GM12878 (cell line): ENCODE measurements at regions not wholly inside any gene's neighbourhood (a gene's known extent, or its start where the extent isn't known, plus 50 kb on each side); places are given as distances from the start of the nearest gene placed in this dataset.

ENCODE experiments used
- ATAC-seq: fragments of 200-7000 bp; cut with Tn5 transposase; 3 replicates; pipeline ENCODE4 v1.9.1; 2020; ENCODE audit warnings: mild to moderate bottlenecking, moderate library complexity
- BruUV-seq: library from RNA; stranded (reverse); fragments of 400-500 nt; replicated peaks from 2 replicates; lab custom pipeline; 2021; lab: Mats Ljungman, UMichigan
- CTCF ChIA-PET: fragments of 300-600 bp; sonication (Branson Sonifier 250); formaldehyde crosslinking; extraction: SDS; loops from one replicate; lab custom pipeline; 2021; ENCODE audit warnings: inconsistent platforms; lab: Yijun Ruan, JAX
- POLR2A ChIA-PET: fragments of 350-600 bp; formaldehyde crosslinking; extraction: SDS; loops from one replicate; lab custom pipeline; 2021; ENCODE audit warnings: inconsistent platforms; lab: Charles Lee
- RAD21 ChIA-PET: fragments of 300-600 bp; sonication (Branson Sonifier 250); formaldehyde crosslinking; loops from one replicate; lab custom pipeline; 2023; ENCODE audit warnings: antibody characterized with exemption; ENCODE audit not compliant: unreplicated experiment; lab: Charles Lee
- SMC1A ChIA-PET: fragments of 300-600 bp; sonication (Branson Sonifier 250); formaldehyde crosslinking; loops from one replicate; lab custom pipeline; 2023; ENCODE audit not compliant: unreplicated experiment, uncharacterized antibody; lab: Charles Lee
- DNase-seq: peaks from one replicate; pipeline ENCODE4 v3.0.0-alpha.2; 2011; ENCODE audit warnings: low read depth, low spot score
- FAIRE-seq: peaks from 3 replicates; lab custom pipeline; 2011; peaks lifted over from hg19 to GRCh38; lab: Jason Lieb, UNC
- H2AFZ ChIP-seq: 2 replicates; pipeline ENCODE4 v1.6.0; 2011; ENCODE audit warnings: low read depth, low read length, control low read depth; ENCODE audit not compliant: control insufficient read depth
- H3K27ac ChIP-seq: 2 replicates; pipeline ENCODE4 v1.5.1; 2011; ENCODE audit warnings: control low read depth; ENCODE audit not compliant: control insufficient read depth, insufficient read depth
- H3K27me3 ChIP-seq, 2 experiments: replicated peaks in 1 of 2; 2 replicates each; pipeline versions ENCODE4 v1.6.0 to v1.6.1; 2011; ENCODE audit warnings: low read length in 1 of 2; ENCODE audit not compliant: control insufficient read depth in 2 of 2, insufficient read depth in 2 of 2
- H3K36me3 ChIP-seq, 2 experiments: 2 replicates each; pipeline ENCODE4 v1.5.1; 2011; ENCODE audit warnings: low read length in 1 of 2; ENCODE audit not compliant: control insufficient read depth in 2 of 2, insufficient read depth in 2 of 2
- H3K4me1 ChIP-seq: 2 replicates; pipeline ENCODE4 v1.6.1; 2011; ENCODE audit warnings: mild to moderate bottlenecking, low read length, moderate library complexity, mixed read lengths; ENCODE audit not compliant: control insufficient read depth, insufficient read depth
- H3K4me2 ChIP-seq: 2 replicates; pipeline ENCODE4 v1.6.0; 2011; ENCODE audit warnings: control low read depth; ENCODE audit not compliant: control insufficient read depth, insufficient read depth
- H3K4me3 ChIP-seq: fragments of 200-600 bp; sonication (generic); 2 replicates; pipeline ENCODE4 v1.5.1; 2016
- H3K79me2 ChIP-seq: 2 replicates; pipeline ENCODE4 v1.6.0; 2011; ENCODE audit warnings: low read length; ENCODE audit not compliant: control insufficient read depth, insufficient read depth
- H3K9ac ChIP-seq: 2 replicates; pipeline ENCODE4 v1.8.0; 2011; ENCODE audit warnings: low read length, control low read depth, mixed read lengths; ENCODE audit not compliant: control insufficient read depth, insufficient read depth
- H3K9me3 ChIP-seq: replicated peaks from 3 replicates; pipeline ENCODE4 v1.5.1; 2011; ENCODE audit warnings: mild to moderate bottlenecking, low read length; ENCODE audit not compliant: control insufficient read depth, insufficient read depth
- H4K20me1 ChIP-seq: 2 replicates; pipeline ENCODE4 v1.6.0; 2011; ENCODE audit not compliant: control insufficient read depth, insufficient read depth
- BMI1 ChIP-seq: fragments of 450-650 bp; IDR thresholded peaks from 2 replicates; pipeline ENCODE4 v1.6.1; 2016; ENCODE audit warnings: mild to moderate bottlenecking, moderate library complexity, borderline replicate concordance
- CBX5 ChIP-seq: sonication (generic); IDR thresholded peaks from 2 replicates; pipeline ENCODE4 v1.6.1; 2016; ENCODE audit warnings: low read depth, moderate library complexity, mild to moderate bottlenecking, inconsistent platforms
- CHD1 ChIP-seq: IDR thresholded peaks from 2 replicates; pipeline ENCODE4 v1.6.1; 2012; ENCODE audit warnings: low read depth, low read length, improper control_type of control experiment
- CREM ChIP-seq: IDR thresholded peaks from 2 replicates; pipeline ENCODE4 v1.6.1; 2014; ENCODE audit warnings: antibody characterized with exemption, low read depth
- EZH2 ChIP-seq: IDR thresholded peaks from 2 replicates; pipeline ENCODE4 v1.6.1; 2012; ENCODE audit warnings: low read depth, mild to moderate bottlenecking, control low read depth, inconsistent platforms, low read length, borderline replicate concordance; ENCODE audit not compliant: control insufficient read depth
- FOS ChIP-seq: IDR thresholded peaks from 3 replicates; pipeline ENCODE4 v1.6.1; 2011; ENCODE audit warnings: borderline replicate concordance; ENCODE audit not compliant: insufficient read length; ENCODE audit errors: extremely low read depth
- GATAD2B ChIP-seq: fragments of 450-650 bp; conservative IDR thresholded peaks from 2 replicates; pipeline ENCODE4 v1.6.1; 2017; ENCODE audit warnings: low read depth, mild to moderate bottlenecking, moderate library complexity
- HDAC6 ChIP-seq: fragments of 200-600 bp; sonication (generic); IDR thresholded peaks from one replicate; pipeline ENCODE4 v1.8.0; 2017; ENCODE audit warnings: antibody characterized with exemption; ENCODE audit not compliant: unreplicated experiment
- MXI1 ChIP-seq: fragments of 150-350 bp; IDR thresholded peaks from 2 replicates; pipeline ENCODE4 v1.6.1; 2011; ENCODE audit warnings: low read depth, mild to moderate bottlenecking, inconsistent platforms, low read length, improper control_type of control experiment
- MYB ChIP-seq: fragments of 150-350 bp; IDR thresholded peaks from 2 replicates; pipeline ENCODE4 v1.6.1; 2014; ENCODE audit warnings: mild to moderate bottlenecking, low read depth, low read length, borderline replicate concordance
- NFYA ChIP-seq: IDR thresholded peaks from 2 replicates; pipeline ENCODE4 v1.6.1; 2011; ENCODE audit warnings: low read depth, mild to moderate bottlenecking, low read length, improper control_type of control experiment, borderline replicate concordance
- POLR2AphosphoS2 ChIP-seq: IDR thresholded peaks from 2 replicates; pipeline ENCODE4 v1.6.1; 2011; ENCODE audit warnings: low read depth, mild to moderate bottlenecking, low read length, improper control_type of control experiment, moderate library complexity
- RCOR1 ChIP-seq: conservative IDR thresholded peaks from 2 replicates; pipeline ENCODE4 v1.6.1; 2012; ENCODE audit warnings: low read depth, low read length, improper control_type of control experiment
- SMARCA5 ChIP-seq: fragments of 450-650 bp; IDR thresholded peaks from 2 replicates; pipeline ENCODE4 v1.6.1; 2017; ENCODE audit warnings: mild to moderate bottlenecking
- SPI1 ChIP-seq: IDR thresholded peaks from 2 replicates; pipeline ENCODE4 v1.6.1; 2011; ENCODE audit warnings: low read depth, mild to moderate bottlenecking, low read length, moderate library complexity, borderline replicate concordance; ENCODE audit not compliant: insufficient read depth
- SREBF1 ChIP-seq: IDR thresholded peaks from 2 replicates; pipeline ENCODE4 v1.6.1; 2012; ENCODE audit warnings: mild to moderate bottlenecking, low read length
- SREBF2 ChIP-seq: IDR thresholded peaks from 2 replicates; pipeline ENCODE4 v1.6.1; 2012; ENCODE audit warnings: mild to moderate bottlenecking, low read length
- TAF1 ChIP-seq: IDR thresholded peaks from 2 replicates; pipeline ENCODE4 v1.6.1; 2011; ENCODE audit warnings: mild to moderate bottlenecking, low read depth, low read length, borderline replicate concordance
- ZNF384 ChIP-seq: IDR thresholded peaks from 2 replicates; pipeline ENCODE4 v1.6.1; 2012; ENCODE audit warnings: low read depth, mild to moderate bottlenecking, low read length, improper control_type of control experiment, borderline replicate concordance
- WGBS: methylation state at CpG from one replicate; pipeline ENCODE4 v1.1.6; 2016; ENCODE audit warnings: low lambda C conversion rate; ENCODE audit not compliant: insufficient replicate concordance, insufficient coverage; ENCODE audit errors: missing lambda C conversion rate; 5-methylcytosine and 5-hydroxymethylcytosine counted together
- in situ Hi-C: fragments of 300-500 bp; cut with MboI; formaldehyde crosslinking; loops from 9 replicates; pipeline ENCODE4 v1.14.3; 2018; ENCODE audit warnings: mixed read lengths
- intact Hi-C: fragments of 100-400 bp; cut with micrococcal nuclease; formaldehyde crosslinking; loops from one replicate; pipeline ENCODE4 v1.14.2; 2022; ENCODE audit not compliant: unreplicated experiment
- TF ChIP-seq, protein P1 (sequence below): fragments of 450-650 bp; IDR thresholded peaks from 2 replicates; pipeline ENCODE4 v1.6.1; 2016; ENCODE audit warnings: mild to moderate bottlenecking

DNA sequence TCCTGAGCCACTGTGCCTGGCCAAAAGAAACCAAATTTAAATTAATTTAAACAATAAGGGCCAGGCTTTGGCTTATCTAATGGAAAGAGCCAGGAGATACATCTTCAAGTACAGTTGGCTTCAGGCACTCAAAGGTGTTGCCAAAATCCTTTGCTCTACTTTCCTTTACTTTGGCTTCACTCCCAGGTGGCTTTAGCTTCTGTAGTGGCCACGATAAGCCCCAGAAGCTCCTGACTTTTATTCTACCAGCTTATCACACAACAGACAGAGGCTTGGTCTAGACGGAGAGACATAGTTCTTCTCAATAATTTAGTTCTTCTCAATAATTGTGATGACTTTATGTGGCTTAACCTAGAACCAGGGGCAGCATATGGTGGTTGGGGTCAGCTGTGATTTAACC, 211.2 kb upstream of the LNX1 start:
- H3K79me2 ChIP-seq = no peaks in the 10 kb centered on the region
- SMC1A ChIA-PET = interaction anchor here (0.8 to 10.7 kb wide), 6 partner anchors 54 to 149 kb away, joined by 3 to 228 read pairs (median 11); no protein-coding TSS in a partner anchor
- TF ChIP-seq GATAD2B = no peak
- no peak for TF ChIP-seq NFYA
- no peak for TF ChIP-seq MYB
- no peak for TF ChIP-seq SPI1
- TF ChIP-seq SREBF2 = no peak
- TF ChIP-seq EZH2 = no peak
- no peak for TF ChIP-seq CHD1
- TF ChIP-seq TAF1 = no peak
- no peak for TF ChIP-seq SMARCA5
- no peak for TF ChIP-seq CBX5
- TF ChIP-seq BMI1 = no peak
- no peak for TF ChIP-seq RCOR1
- TF ChIP-seq, protein P1, sequence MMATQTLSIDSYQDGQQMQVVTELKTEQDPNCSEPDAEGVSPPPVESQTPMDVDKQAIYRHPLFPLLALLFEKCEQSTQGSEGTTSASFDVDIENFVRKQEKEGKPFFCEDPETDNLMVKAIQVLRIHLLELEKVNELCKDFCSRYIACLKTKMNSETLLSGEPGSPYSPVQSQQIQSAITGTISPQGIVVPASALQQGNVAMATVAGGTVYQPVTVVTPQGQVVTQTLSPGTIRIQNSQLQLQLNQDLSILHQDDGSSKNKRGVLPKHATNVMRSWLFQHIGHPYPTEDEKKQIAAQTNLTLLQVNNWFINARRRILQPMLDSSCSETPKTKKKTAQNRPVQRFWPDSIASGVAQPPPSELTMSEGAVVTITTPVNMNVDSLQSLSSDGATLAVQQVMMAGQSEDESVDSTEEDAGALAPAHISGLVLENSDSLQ = no peak
- TF ChIP-seq HDAC6 = no peak
- TF ChIP-seq ZNF384 = no peak
- TF ChIP-seq SREBF1 = no peak
- no peak for TF ChIP-seq MXI1
- no peak for TF ChIP-seq FOS
- TF ChIP-seq CREM = no peak
- TF ChIP-seq POLR2AphosphoS2 = no peak
- TF ChIP-seq, all 136 proteins: peak for 0
- WGBS = 32% methylated on average over 2 of the region's 2 CpGs
- no peaks in the 10 kb centered on the region for H4K20me1 ChIP-seq
- no peak overlapping the region for H3K9ac ChIP-seq
- CTCF ChIA-PET = interaction anchor here (0.9 to 9.8 kb wide), 6 partner anchors 39 to 607 kb away, joined by 3 to 305 read pairs (median 5); no protein-coding TSS in a partner anchor
- ATAC-seq (no peak), FAIRE-seq (no peak), DNase-seq (no peak)
- BruUV-seq = no TSS peak
- POLR2A ChIA-PET = no interaction called here
- no peak overlapping the region for H3K27ac ChIP-seq
- RAD21 ChIA-PET = interaction anchor here (0.6 to 6.1 kb wide), 5 partner anchors 11 to 415 kb away, joined by 3 to 118 read pairs (median 4); no protein-coding TSS in a partner anchor
- no peaks in the 10 kb centered on the region for H3K9me3 ChIP-seq
- no peak overlapping the region for H3K4me2 ChIP-seq
- H2AFZ ChIP-seq = no peak overlapping the region
- intact Hi-C loops = loop anchor here (5.0 to 10.0 kb wide), 3 partner anchors 150 to 788 kb away; no protein-coding TSS in a partner anchor
- H3K36me3 ChIP-seq = no peaks in the 10 kb centered on the region
- H3K4me1 ChIP-seq = 0 out of 2 replicates have a peak, but pooled peaks cover 3% of the 10 kb centered on the region
- H3K27me3 ChIP-seq = no peaks in the 10 kb centered on the region
- H3K4me3 ChIP-seq = no peak overlapping the region
- in situ Hi-C loops = no loop called here
